GM19043 (cell line): ENCODE measurements at regions not wholly inside any gene's neighbourhood (a gene's known extent, or its start where the extent isn't known, plus 50 kb on each side); places are given as distances from the start of the nearest gene placed in this dataset.

Experiments
- ATAC-seq: cut with Tn5 transposase; IDR thresholded peaks from one replicate; pipeline ENCODE4 v1.9.1; 2021; ENCODE audit warnings: low read depth; ENCODE audit not compliant: unreplicated experiment

DNA sequence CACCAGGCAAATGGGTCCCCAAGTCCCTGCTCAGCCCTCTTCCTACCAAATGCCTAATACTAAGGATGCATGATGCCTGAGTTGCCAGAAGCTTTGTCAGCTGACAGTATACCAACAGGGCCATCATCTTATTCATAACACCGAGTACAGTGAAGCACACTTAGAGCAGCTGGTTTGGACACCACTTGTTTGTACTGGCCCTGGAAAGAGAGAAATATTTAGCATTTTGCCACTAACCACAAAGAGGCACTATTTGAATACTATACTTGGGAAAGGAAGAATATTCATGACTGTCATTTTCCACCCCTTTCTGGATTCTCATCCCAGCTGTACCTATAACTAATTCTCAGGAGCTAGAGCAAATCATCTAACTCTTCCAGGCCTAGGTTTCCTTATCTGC is 364.4 kb upstream of the KIF2A start:
- ATAC-seq = no peak

GRCh38 chr5:61942462-61943049 is 363.4 kb upstream of the KIF2A start:
- ATAC-seq = no peak

DNA sequence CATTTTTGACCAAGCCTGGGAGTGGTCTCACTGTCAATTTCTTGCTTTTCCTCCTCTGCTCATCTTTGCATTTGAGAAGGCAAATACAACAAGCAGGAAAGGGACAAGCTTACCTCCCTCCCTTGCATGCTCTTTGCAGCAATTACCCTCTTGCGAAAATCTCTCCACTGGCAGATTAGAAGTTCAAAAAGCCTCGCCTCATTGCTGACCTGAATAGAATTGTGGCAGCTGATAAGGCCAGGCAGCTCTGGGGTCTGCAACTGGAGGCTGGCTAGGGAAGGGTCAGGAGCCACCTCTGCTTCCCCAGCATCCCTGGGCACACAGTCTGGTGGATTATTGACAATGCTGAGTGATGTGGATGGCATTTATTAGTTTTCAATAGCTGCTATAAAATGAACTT is 362.3 kb upstream of the KIF2A start:
- no peak for ATAC-seq

DNA sequence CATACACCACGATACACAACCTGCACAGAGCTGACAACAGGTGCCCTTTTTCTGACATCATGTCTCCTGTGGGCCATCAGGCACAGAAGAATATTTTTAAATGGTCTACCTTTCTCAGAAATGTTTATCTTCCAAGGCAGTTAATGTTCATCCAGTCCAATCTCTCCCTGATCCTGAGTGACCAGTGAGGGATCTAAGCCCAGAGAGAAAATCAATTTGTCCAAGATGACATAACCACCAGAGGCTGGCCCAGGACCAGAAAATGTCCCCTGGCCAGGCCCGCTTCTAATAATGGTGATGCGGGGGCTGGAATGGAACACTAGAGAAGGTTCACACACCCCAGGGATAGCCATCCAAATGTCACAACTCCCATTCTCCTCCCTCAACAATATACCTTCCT is 357.9 kb upstream of the KIF2A start:
- no peak for ATAC-seq

DNA sequence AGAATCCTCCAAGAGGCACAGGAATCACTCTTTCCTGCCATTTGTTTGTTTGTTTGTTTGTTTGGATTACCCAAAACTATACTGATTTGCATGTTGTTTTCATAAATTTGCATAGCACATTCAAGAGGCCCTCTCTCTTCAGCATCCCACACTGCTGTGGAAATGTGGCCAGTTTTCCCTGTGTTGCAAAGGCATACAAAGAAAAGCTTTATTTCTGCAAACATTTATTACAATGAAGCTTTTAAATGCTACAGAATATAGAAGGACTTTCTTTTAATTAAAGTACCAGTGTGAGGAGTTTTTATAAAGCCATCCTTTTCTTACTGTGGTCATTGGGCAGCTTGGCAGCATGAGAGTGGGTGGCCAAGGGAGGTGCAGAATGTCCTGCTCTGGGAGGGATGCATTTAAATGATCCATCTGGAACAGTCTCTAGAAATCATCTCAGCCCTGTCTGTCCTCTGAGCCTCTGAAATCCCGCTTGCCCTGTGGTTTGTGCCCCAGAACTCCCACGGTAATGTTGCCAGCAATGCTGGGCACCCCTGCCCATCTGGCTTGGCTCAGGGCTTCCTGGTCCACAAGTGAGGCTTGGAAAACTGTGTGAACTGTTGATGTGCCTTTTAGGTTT is 356.8 kb upstream of the KIF2A start:
- no peak for ATAC-seq

- ATAC-seq = no peak
Measured at GRCh38 chr5:61949679-61950435, 356.1 kb upstream of the KIF2A start.

DNA sequence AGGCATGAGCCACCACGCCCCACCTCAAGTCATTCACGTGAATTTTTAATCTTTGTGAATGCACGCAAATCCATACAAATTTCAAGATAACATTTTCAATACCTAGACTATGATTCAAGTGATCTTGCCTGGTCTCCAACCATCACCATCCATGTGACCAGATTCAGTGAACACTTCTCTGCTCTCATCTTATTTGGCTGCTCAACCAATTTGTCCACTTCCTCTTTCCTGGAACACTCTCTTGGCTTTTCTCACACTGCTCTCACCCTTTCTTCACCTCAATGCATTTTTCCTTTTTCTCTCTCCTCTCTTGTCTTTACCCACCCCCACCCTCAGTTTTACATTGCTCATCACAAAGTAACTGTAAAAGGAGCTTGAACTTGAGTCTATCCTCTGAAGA is 354.7 kb upstream of the KIF2A start:
- no peak for ATAC-seq

DNA sequence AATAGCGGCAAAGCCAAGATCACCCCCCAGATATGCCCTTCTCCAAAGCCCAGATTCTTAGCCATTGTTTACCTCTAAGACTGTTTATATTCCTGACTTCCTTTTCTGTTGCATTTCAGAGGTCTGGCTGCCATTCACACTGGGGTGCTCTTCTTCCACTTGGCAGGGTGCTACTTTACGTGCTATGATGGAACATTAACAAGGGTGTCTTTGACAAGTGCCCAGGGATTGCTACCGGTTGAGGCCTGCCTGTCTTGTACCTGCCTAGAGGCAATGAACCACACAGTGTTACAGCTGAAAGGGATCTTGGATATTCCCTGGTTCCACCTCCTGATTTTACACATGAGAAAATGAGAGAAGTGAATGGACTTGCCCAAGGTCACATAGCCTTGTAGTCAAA is 352.1 kb upstream of the KIF2A start:
- ATAC-seq = no peak

DNA sequence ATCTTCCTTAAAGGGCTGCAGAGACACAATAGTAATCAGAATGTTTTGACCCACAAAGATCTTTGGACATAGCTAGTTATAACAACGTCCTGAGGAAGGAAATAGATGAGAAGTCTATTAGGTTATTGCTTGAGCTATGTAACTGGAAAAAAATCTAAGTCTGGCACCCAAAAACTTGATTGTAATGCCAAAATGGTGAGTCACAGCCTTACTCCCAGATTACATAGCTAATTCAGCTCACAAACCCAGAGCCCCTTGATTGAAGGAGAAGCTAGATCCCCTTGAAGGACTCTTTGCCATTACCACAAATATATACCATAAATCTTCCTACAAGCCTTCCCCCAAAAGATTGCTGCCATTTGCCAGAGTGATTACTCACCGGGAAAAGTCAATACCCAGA is 341.8 kb upstream of the KIF2A start:
- ATAC-seq = no peak

DNA sequence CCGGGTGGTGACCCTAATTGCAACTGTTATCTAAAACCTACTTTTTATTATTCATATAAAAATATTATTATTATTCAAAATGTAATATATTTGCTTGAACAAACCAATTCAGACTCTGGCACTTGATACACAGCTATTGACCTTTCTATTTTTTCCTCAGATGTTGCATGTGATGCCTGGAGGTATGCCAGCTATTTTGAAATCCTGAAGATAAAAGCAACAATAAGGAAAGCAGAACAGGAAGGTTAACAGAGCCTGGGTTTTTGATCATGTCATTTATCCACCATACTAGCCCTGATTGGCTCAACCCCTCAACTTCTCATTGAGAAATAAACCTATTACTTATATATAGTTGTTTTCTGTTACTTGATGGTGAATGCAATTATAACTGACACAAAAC is 340.9 kb upstream of the KIF2A start:
- ATAC-seq = no peak

GRCh38 chr5:61965490-61965889 is 340.5 kb upstream of the KIF2A start:
- no peak for ATAC-seq

GRCh38 chr5:61966296-61966955 is 339.6 kb upstream of the KIF2A start:
- no peak for ATAC-seq

- no peak for ATAC-seq
Measured at GRCh38 chr5:61966997-61967396, 339.0 kb upstream of the KIF2A start.

DNA sequence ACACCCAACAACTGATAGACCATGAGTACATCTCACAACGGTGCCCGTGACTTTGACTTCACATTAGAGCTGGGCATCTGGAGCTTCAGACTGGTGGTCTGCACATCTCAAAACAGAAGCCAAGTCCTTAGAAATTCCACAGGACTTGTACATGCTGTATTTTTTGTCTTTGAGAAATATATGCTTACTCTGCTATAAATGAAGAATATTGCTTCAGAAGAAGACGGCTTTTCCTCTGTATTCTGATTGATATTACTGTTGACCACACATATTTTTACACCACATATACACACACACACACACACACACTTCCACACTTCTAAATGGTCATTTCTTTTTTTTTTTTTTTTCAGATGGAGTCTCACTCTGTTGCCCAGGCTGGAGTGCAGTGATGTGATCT is 338.3 kb upstream of the KIF2A start:
- ATAC-seq = no peak

DNA sequence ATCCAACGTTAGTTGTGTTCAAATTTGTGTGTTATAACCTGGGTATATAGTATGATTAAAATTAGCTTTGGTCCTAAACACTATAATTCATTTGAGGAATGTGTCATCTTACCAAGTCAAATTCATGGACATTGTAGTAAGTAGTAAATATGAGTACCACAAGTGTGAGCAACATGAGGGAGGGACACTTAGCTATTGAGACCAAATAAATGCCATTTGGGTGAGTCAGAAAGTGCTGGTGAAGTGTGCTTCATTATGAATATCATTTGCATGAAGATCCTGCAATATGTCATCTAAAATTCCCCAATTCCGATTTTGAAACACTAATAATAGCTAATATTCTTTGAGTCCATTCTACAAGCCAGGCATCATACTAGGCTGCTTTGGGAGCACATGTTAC is 336.7 kb upstream of the KIF2A start:
- ATAC-seq = no peak

GRCh38 chr5:61969755-61970154 is 336.3 kb upstream of the KIF2A start:
- no peak for ATAC-seq

DNA sequence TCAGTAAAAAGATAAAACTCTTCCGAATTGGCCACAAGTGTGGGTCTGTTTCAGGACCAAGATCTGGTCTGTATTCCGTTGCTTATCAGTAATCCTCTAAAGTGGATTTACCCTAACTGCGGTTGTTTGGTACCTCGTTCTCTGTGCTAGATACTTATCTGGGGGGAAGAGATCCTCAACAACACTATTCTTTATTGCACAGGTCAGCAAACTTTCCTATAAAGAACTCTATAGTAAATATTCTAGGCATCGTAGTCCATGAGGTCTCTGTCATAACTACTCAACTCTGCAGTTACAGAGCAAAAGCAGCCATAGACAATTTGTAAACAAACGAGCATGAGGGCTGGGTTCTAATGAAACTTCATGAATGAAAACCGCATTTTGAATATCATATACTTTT is 335.8 kb upstream of the KIF2A start:
- ATAC-seq = no peak

- no peak for ATAC-seq
Measured at GRCh38 chr5:61974680-61975079, 331.3 kb upstream of the KIF2A start.

GRCh38 chr5:61981886-61982285 is 324.1 kb upstream of the KIF2A start:
- no peak for ATAC-seq

DNA sequence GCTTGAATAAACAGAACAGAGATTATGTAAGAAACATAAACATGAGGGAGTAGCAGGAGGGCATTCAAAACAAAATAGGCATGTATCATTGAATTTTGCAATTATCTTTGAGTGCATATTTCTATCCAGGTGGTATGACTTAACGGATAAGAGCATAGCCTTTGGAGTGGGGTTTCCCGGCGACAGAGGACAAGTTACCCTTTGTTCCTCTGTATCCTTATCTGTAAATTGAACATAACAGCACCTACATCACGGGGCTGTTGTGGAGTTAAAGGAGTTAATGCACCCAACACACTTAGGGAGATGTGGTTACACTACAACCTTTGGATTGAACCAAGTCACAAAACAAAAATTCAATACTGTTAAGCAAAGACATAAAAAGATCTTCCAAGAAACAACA is 314.6 kb upstream of the KIF2A start:
- ATAC-seq = no peak

GRCh38 chr5:61991866-61992265 is 314.1 kb upstream of the KIF2A start:
- ATAC-seq = no peak
